Motor neuron (in vitro differentiated cells): ENCODE measurements at regions not wholly inside any gene's neighbourhood (a gene's known extent, or its start where the extent isn't known, plus 50 kb on each side); places are given as distances from the start of the nearest gene placed in this dataset.

Experiments used
- ATAC-seq, 8 experiments: fragments of 200-7000 bp; cut with Tn5 transposase; replicated peaks in 6 of 8; 2 replicates each; pipeline ENCODE4 v1.8.0; 2021; ENCODE audit warnings: mild to moderate bottlenecking in 8 of 8, moderate library complexity in 8 of 8
- H3K27ac ChIP-seq, 2 donors: fragments of 250-450 bp; sonication (Bioruptor Pico); 2 replicates each; pipeline ENCODE4 v1.9.0; 2021; ENCODE audit warnings: antibody characterized with exemption in 2 of 2, mild to moderate bottlenecking in 2 of 2, moderate library complexity in 1 of 2
- H3K4me1 ChIP-seq, 2 donors: fragments of 250-450 bp; sonication (Bioruptor Pico); replicated peaks in 1 of 2; 2 replicates each; pipeline ENCODE4 v1.6.1; 2021; ENCODE audit warnings: antibody characterized with exemption in 2 of 2, mild to moderate bottlenecking in 2 of 2, moderate library complexity in 1 of 2
- H3K4me3 ChIP-seq, 5 donors: fragments of 250-450 bp; sonication (Bioruptor Pico); 2 replicates each; pipeline ENCODE4 v1.9.0; 2021; ENCODE audit warnings: antibody characterized with exemption in 5 of 5, mild to moderate bottlenecking in 5 of 5, moderate library complexity in 4 of 5
- WGBS, 10 experiments: fragments of 450-650 bp; shearing (Covaris generic); methylation state at CpG; one replicate each; pipeline ENCODE4 v1.0.0; 2022; 5-methylcytosine and 5-hydroxymethylcytosine counted together
- in situ Hi-C, 9 experiments: fragments of 400-800 bp; cut with MboI; loops; one replicate each; pipeline ENCODE4 v1.15.0; 2021; ENCODE audit warnings: low sequenced_read_pairs in 9 of 9, low pct_unique_long_range_greater_than_20kb in 2 of 9; ENCODE audit not compliant: unreplicated experiment in 9 of 9

DNA sequence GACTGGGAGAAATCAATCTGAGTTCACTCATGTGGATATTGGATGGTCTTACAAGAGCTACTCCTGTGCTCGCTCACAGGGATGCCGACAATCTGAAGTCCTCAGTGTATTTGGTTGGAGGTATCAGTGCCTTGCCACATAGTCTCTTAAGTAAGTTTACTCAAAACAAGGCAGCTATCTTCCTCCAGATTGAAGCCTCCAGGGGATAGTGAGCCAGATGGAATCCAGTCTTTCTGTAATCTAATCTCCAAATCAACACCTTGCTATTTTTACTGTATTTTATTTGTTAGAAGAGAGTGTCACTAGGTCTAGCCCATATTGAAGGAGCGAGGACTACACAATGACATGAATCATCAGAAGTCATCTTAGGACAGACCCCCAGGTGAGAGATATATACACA lies 456.6 kb upstream of the POT1 start:
- Histone ChIP-seq H3K4me3 (no peak overlapping the region), H3K4me1 (peaks cover 0 to 7% of the 10 kb centered on the region in 2 donors), H3K27ac (no peak overlapping the region)
- no peak for ATAC-seq
- 0 to 100% (median 60%) methylated on average over 1 to 3 of the region's 3 CpGs; no CpG with 5 or more reads in 1 of the 10 experiments for WGBS, 10 experiments
- in situ Hi-C loops, result no loop called here

- WGBS, 10 experiments, result 0 to 67% (median 0%) methylated on average over 1 to 2 of the region's 2 CpGs; no CpG with 5 or more reads in 3 of the 10 experiments
- no peaks in the 10 kb centered on the region for H3K4me1 ChIP-seq
- no peak overlapping the region for H3K4me3 ChIP-seq
- H3K27ac ChIP-seq, result no peak overlapping the region
- in situ Hi-C loops, result no loop called here
- peak in 1 of 8 experiments; percentile 31 for ATAC-seq
Observed at GRCh38 chr7:125383324-125383723, 453.7 kb upstream of the POT1 start.

GRCh38 chr7:125382401-125382800 lies 452.8 kb upstream of the POT1 start:
- in situ Hi-C loops, result no loop called here
- WGBS, 10 experiments, result 0 to 89% (median 76%) methylated on average over 1 of the region's 1 CpG
- H3K4me3 ChIP-seq, result no peak overlapping the region
- H3K27ac ChIP-seq, result no peak overlapping the region
- H3K4me1 ChIP-seq, result no peaks in the 10 kb centered on the region
- no peak for ATAC-seq

DNA sequence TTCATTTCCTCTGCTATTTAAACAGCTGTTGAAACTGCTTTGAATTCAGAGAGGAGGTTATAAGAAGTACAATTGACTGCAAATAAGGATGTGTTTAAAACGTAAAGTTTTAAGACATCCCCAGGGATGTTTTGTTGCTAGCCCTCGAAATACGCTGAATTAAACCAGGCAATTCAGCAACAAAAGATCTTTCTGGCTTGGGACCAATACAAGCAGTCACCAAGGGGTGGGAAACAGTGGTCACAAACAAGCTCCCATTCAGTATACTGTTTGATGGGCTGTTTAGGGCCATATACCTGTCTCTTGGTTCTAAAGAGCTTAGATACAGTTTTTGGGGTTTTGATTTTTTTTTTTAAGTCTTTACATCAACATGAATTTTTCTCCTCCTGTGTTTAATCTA lies 446.3 kb upstream of the POT1 start:
- ATAC-seq, result peak in 2 of 8 experiments; percentile 12 to 85
- in situ Hi-C loops, result no loop called here
- H3K27ac ChIP-seq, result no peak overlapping the region
- H3K4me1 ChIP-seq, result no peaks in the 10 kb centered on the region
- 5 to 85% (median 65%) methylated on average over 1 to 3 of the region's 3 CpGs; no CpG with 5 or more reads in 1 of the 10 experiments for WGBS, 10 experiments
- no peak overlapping the region for H3K4me3 ChIP-seq

- Histone ChIP-seq H3K27ac (no peak overlapping the region), H3K4me1 (no peaks in the 10 kb centered on the region), H3K4me3 (no peak overlapping the region)
- ATAC-seq, result no peak
- WGBS, 10 experiments, result 0 to 93% (median 67%) methylated on average over 1 to 2 of the region's 2 CpGs; no CpG with 5 or more reads in 1 of the 10 experiments
- in situ Hi-C loops, result no loop called here
Observed at GRCh38 chr7:125370502-125370901, 440.9 kb upstream of the POT1 start.

- in situ Hi-C loops, result no loop called here
- H3K27ac ChIP-seq, result no peak overlapping the region
- no peak for ATAC-seq
- no peaks in the 10 kb centered on the region for H3K4me1 ChIP-seq
- 6 to 91% (median 79%) methylated on average over 1 to 4 of the region's 4 CpGs for WGBS, 10 experiments
- H3K4me3 ChIP-seq, result no peak overlapping the region
Observed at GRCh38 chr7:125363873-125364272, 434.2 kb upstream of the POT1 start.

DNA sequence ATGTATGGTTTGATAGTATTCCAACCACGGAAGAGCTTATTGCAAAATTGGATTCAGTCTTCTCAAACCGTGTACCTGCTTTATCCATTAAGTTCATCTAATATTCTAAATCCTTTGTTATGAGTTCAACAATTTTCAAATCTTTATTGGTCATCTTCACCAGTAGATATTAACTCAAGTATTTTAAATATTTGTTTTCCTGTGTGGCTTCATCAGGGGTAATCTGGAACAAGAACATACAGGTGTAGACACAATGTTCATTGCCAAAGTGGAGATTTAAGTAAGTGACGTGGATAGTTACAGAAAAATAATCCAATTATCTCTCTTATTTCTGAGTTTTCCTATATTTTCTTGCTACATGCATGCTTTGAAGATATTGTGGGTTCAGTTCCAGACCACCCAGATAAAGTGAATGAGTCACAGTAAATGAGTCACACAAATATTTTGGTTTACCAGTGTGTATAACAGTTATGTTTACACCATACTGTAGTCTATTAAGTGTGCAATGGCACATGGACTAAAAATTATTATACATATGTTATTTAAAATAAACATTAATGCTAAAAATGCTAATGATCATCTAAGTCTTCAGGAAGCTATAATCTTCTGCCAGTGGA lies 429.0 kb upstream of the POT1 start:
- WGBS, 10 experiments, result 0 to 100% (median 73%) methylated on average over 1 to 3 of the region's 3 CpGs; no CpG with 5 or more reads in 1 of the 10 experiments
- H3K4me1 ChIP-seq, result no peaks in the 10 kb centered on the region
- no peak overlapping the region for H3K4me3 ChIP-seq
- H3K27ac ChIP-seq, result no peak overlapping the region
- in situ Hi-C loops, result no loop called here
- no peak for ATAC-seq

DNA sequence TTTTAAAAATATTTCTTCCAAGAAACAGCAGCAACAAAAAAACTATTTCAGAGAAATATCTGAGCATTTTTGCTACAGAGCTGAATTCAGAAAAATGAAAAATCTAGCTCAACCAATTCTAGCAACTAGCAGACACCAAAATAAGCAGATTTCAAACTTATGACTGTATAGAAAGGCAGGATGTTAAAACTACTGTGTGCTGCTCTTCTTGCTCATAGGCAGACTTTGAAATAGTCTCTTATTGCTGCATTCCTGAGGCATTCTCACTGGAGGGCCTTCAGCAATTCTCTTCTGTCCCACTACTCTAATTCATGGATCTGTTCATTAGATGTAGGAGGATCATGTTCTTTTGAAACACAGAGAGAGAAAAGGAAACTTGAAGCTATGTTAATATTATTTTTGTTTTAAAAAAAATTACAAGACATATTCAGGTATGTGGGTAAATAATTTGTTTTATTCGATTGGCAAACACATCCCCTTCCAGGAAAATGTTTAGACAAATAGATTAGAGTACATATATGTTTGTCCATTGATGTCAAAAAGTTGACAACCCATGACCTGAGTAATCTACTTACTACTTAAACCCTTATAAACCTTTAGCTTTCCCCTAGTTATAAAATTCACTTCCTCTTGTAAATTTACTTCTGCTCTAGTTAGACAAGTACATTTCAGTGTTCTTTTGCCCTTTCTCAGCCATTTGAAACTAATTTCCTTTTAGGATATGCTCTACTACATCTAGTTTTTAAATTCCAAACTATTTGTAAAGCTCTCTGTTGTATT lies 428.2 kb upstream of the POT1 start:
- H3K27ac ChIP-seq, result no peak overlapping the region
- ATAC-seq, result no peak
- H3K4me1 ChIP-seq, result no peaks in the 10 kb centered on the region
- no peak overlapping the region for H3K4me3 ChIP-seq
- 0 to 100% (median 60%) methylated on average over 1 of the region's 1 CpG; no CpG with 5 or more reads in 1 of the 10 experiments for WGBS, 10 experiments
- in situ Hi-C loops, result no loop called here

DNA sequence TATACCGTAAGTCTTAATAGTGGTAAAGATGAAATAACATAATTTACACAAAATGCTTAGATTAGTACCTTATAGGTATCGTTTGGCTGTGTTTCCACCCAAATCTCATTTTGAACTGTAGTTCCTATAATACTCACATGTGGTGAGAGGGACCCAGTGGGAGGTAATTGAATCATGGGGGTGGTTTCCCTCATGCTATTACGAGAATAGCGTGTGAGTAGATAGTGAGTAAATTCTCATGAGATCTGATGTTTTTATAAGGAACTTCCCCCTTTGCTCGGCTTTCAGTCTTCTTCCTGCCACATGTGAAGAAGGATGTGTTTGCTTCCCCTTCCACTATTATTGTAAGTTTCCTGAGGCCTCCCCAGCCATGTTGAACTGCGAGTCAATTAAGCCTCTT lies 426.3 kb upstream of the POT1 start:
- no peak overlapping the region for H3K4me3 ChIP-seq
- 7 to 83% (median 65%) methylated on average over 2 to 6 of the region's 6 CpGs; no CpG with 5 or more reads in 1 of the 10 experiments for WGBS, 10 experiments
- no peak for ATAC-seq
- H3K4me1 ChIP-seq, result no peaks in the 10 kb centered on the region
- H3K27ac ChIP-seq, result no peak overlapping the region
- in situ Hi-C loops, result no loop called here

- 7 to 100% (median 74%) methylated on average over 2 to 6 of the region's 6 CpGs; no CpG with 5 or more reads in 1 of the 10 experiments for WGBS, 10 experiments
- no peak overlapping the region for H3K27ac ChIP-seq
- H3K4me1 ChIP-seq, result no peaks in the 10 kb centered on the region
- no peak overlapping the region for H3K4me3 ChIP-seq
- in situ Hi-C loops, result no loop called here
- ATAC-seq, result no peak
Observed at GRCh38 chr7:125347269-125347668, 417.6 kb upstream of the POT1 start.

DNA sequence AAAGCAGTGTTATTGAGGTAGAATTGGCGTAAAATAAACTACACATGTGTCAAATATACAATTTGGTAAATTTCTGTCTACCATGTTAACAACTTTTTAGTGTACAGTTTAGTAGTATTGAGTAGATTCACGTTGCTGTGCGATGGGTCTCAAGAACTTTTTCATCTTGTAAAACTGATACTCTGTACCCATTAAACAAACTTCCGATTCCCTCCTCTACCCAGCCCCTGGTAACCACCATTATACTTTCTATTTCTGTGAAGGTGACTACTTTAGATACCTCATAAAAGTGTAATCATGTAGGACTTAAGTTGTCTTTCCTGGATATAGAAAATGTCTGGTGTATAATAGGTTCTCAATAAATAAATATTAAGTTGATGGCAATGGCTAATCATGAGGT lies 408.5 kb upstream of the POT1 start:
- Histone ChIP-seq H3K4me3 (no peak overlapping the region), H3K4me1 (no peaks in the 10 kb centered on the region), H3K27ac (no peak overlapping the region)
- in situ Hi-C loops, result no loop called here
- 0 to 95% (median 86%) methylated on average over 1 to 4 of the region's 4 CpGs for WGBS, 10 experiments
- ATAC-seq, result no peak

DNA sequence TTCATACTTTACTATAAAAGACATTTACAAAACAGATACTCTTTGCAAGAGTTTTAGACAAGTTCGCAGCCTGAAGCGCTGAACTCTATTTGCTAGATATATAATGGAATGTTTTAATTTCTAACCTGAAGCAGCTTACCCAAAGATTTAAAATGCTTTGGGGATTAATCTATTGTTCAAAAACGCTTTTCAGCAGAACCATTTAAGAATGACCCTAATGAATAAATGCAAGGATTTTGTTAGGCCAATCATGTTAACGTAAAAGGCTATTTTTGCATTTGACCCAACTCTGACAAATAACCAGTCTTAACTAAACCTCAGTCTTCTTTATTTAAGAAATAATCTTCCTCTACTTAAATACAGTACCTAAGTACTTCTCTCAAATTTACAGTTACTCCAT lies 406.7 kb upstream of the POT1 start:
- H3K4me1 ChIP-seq, result no peaks in the 10 kb centered on the region
- in situ Hi-C loops, result no loop called here

DNA sequence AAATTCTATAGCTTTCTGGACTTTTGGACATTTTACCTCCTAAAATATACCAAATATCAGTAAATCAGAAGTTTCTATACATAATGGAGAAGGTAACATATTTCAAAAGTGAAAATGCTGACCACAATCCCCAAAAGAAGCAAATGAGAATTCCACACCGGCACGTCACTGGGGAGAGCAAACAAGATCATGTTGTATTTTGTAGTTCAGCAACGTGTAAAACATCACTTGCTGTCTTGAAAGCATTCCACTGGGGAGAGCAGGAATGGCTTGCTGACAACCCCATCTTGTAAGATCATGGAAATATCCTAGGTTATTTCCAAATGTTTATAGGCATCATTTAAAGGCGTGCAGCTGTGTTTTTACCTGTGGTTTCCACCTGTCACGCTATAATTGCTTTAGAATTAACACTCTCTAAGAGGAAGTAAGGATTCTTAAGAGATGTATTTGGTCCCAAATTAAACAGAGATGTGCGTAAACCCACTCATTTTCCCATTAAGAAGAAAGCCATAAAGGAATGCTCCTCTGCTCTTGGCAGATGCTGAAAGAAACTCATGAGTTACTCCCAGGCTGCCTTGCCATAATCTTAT lies 397.1 kb upstream of the POT1 start:
- Histone ChIP-seq H3K4me1 (no peaks in the 10 kb centered on the region), H3K4me3 (no peak overlapping the region), H3K27ac (no peak overlapping the region)
- in situ Hi-C loops, result no loop called here
- 5 to 100% (median 77%) methylated on average over 1 to 6 of the region's 6 CpGs for WGBS, 10 experiments
- ATAC-seq, result no peak

More for the DNA sequence above, 406.7 kb upstream of the POT1 start:
- no peak overlapping the region for H3K4me3 ChIP-seq
- 18 to 100% (median 67%) methylated on average over 1 to 4 of the region's 4 CpGs for WGBS, 10 experiments
- H3K27ac ChIP-seq, result no peak overlapping the region
- no peak for ATAC-seq
